HEK293T (cell line): ENCODE measurements at regions not wholly inside any gene's neighbourhood (a gene's known extent, or its start where the extent isn't known, plus 50 kb on each side); places are given as distances from the start of the nearest gene placed in this dataset.

Experiments used
- FOXA1 ChIP-seq: fragments of 450-650 bp; IDR thresholded peaks from 2 replicates; pipeline ENCODE4 v1.6.1; 2016; ENCODE audit warnings: mild to moderate bottlenecking
- FOXM1 ChIP-seq: fragments of 450-650 bp; IDR thresholded peaks from 2 replicates; pipeline ENCODE4 v1.6.1; 2017; ENCODE audit warnings: mild to moderate bottlenecking, borderline replicate concordance
- NFRKB ChIP-seq: fragments of 450-650 bp; IDR thresholded peaks from 2 replicates; pipeline ENCODE4 v1.6.1; 2016; ENCODE audit warnings: mild to moderate bottlenecking, moderate library complexity
- SP1 ChIP-seq: fragments of 450-650 bp; IDR thresholded peaks from 2 replicates; pipeline ENCODE4 v1.6.1; 2017

- TF ChIP-seq NFRKB (no peak), SP1 (no peak), FOXA1 (no peak), FOXM1 (no peak)
These were observed 78.3 kb upstream of the MAP4K4 start for GRCh38 chr2:101619191-101619591.
